A673 (cell line): ENCODE measurements at regions not wholly inside any gene's neighbourhood (a gene's known extent, or its start where the extent isn't known, plus 50 kb on each side); places are given as distances from the start of the nearest gene placed in this dataset.

Source experiments
- EZH2 ChIP-seq: fragments of 200-600 bp; sonication (generic); IDR thresholded peaks from 2 replicates; pipeline ENCODE4 v1.6.1; 2017; ENCODE audit warnings: borderline replicate concordance, low read depth, mild to moderate bottlenecking, mixed read lengths, antibody characterized with exemption, low read length; ENCODE audit not compliant: poor library complexity, severe bottlenecking
- TF ChIP-seq, protein P1 (sequence below): fragments of 300-800, 200-600 bp; sonication (generic); conservative IDR thresholded peaks from 2 replicates; pipeline ENCODE4 v1.5.1; 2017; ENCODE audit warnings: low read depth, mild to moderate bottlenecking, antibody characterized with exemption, low read length, moderate library complexity, mixed read lengths

DNA sequence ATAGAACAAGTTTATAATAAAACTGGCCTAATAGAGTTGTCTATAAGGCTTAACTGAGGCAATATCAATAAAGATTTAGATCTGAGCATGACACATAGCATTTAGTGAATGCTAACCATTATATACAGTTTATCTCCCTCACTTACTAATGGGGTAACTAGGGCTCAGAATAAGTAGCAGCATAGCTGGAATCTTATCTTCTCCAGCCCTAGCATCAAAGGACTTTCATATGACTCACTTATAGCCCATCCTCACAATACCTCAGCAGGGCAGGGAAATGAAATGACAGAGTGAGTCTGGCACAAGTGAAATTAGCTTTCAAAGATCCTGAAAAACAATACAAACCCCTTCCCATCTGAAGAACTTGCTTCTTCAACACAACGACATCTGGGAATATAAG, 362.9 kb downstream of the KIF20B start:
- TF ChIP-seq, protein P1, sequence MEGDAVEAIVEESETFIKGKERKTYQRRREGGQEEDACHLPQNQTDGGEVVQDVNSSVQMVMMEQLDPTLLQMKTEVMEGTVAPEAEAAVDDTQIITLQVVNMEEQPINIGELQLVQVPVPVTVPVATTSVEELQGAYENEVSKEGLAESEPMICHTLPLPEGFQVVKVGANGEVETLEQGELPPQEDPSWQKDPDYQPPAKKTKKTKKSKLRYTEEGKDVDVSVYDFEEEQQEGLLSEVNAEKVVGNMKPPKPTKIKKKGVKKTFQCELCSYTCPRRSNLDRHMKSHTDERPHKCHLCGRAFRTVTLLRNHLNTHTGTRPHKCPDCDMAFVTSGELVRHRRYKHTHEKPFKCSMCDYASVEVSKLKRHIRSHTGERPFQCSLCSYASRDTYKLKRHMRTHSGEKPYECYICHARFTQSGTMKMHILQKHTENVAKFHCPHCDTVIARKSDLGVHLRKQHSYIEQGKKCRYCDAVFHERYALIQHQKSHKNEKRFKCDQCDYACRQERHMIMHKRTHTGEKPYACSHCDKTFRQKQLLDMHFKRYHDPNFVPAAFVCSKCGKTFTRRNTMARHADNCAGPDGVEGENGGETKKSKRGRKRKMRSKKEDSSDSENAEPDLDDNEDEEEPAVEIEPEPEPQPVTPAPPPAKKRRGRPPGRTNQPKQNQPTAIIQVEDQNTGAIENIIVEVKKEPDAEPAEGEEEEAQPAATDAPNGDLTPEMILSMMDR, result no peak
- TF ChIP-seq EZH2, result no peak
